Ovary (tissue), 7 donors: ENCODE measurements at regions not wholly inside any gene's neighbourhood (a gene's known extent, or its start where the extent isn't known, plus 50 kb on each side); places are given as distances from the start of the nearest gene placed in this dataset.

Source experiments
- DNase-seq, 5 donors: peaks; one replicate each; pipeline ENCODE4 v3.0.0-alpha.2; 2019 to 2020
- H3K27ac ChIP-seq, 2 donors: fragments of 200-600 bp; one replicate each; pipeline versions ENCODE4 v1.5.1 to v1.8.0; 2019 to 2022
- H3K27me3 ChIP-seq: fragments of 200-600 bp; one replicate; pipeline ENCODE4 v1.8.0; 2022
- H3K36me3 ChIP-seq: fragments of 200-600 bp; sonication (generic); one replicate; pipeline ENCODE4 v1.5.1; 2019
- H3K4me1 ChIP-seq: one replicate; pipeline ENCODE4 v1.8.1; 2013; ENCODE audit warnings: mild to moderate bottlenecking, moderate library complexity; ENCODE audit not compliant: insufficient read depth
- H3K4me3 ChIP-seq: fragments of 200-600 bp; sonication (generic); one replicate; pipeline ENCODE4 v1.5.1; 2017
- H3K9me3 ChIP-seq, 2 donors: fragments of 200-600 bp in 1 of 2; sonication (generic) in 1 of 2; one replicate each; pipeline versions ENCODE4 v1.5.1 to v1.8.1; 2013 to 2019; ENCODE audit warnings: mild to moderate bottlenecking in 1 of 2, moderate library complexity in 1 of 2
- EP300 ChIP-seq: sonication (generic); formaldehyde crosslinking; IDR thresholded peaks from one replicate; pipeline ENCODE4 v1.6.1; 2017; ENCODE audit warnings: antibody characterized with exemption
- POLR2A ChIP-seq: fragments of 450-650 bp; IDR thresholded peaks from one replicate; pipeline ENCODE4 v1.6.1; 2017; ENCODE audit warnings: antibody characterized with exemption, mild to moderate bottlenecking, moderate library complexity
- WGBS, 3 donors: extraction: QIAGEN DNeasy Blood & Tissue Kit in 1 of 3; methylation state at CpG; one replicate each; pipeline versions ENCODE4 v1.1.5 to v1.1.7; 2013 to 2017; 5-methylcytosine and 5-hydroxymethylcytosine counted together
- intact Hi-C, 4 donors: fragments of 100-400 bp; cut with DNase I; formaldehyde crosslinking; loops; one replicate each; pipeline versions ENCODE4 v1.11.0 to v1.15.1; 2022 to 2023
- TF ChIP-seq, protein P1 (sequence below), 3 donors: fragments of 450-650 bp in 2 of 3; fragments of 200-600 bp in 1 of 3; IDR thresholded peaks; one replicate each; pipeline versions ENCODE4 v1.5.1 to v1.8.0; 2016 to 2022; ENCODE audit warnings: antibody characterized with exemption in 3 of 3, mild to moderate bottlenecking in 1 of 3
- donor health status: DM: no; HTN: no; CAD: no; lungs with moderate emphysema.
- donor health status: DM: no; HTN: no; CAD: no.
- donor health status: Bipolar disorder and iron deficiency.
- donor health status: DM: no; HTN: no; CAD: no.
- donor health status: DM: yes; HTN: yes; CAD: no.

DNA sequence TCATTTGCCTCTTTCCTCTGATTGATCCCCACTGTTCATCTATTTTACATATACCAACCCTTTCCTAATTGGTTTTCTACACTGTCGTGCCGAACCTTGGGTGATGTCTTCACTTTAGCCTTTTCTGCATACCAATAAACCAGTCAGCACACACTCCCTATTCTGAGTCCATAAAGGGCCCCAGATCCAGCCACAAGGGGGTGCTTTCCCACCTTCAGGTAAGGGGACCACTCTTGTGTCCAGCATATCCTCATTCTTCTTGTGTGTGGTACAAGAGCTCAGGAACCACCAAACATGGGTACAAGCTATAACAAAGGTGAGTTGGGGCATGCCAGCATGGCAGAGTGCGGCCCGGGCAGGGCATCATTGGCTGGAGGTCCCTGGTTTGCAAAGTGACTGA, 859.8 kb downstream of the FSCB start:
- no peak for DNase-seq
- WGBS, 3 donors = 80 to 96% (median 94%) methylated on average over 4 of the region's 4 CpGs
- Histone ChIP-seq H3K4me1 (no peaks in the 10 kb centered on the region), H3K27ac (no peak overlapping the region), H3K4me3 (no peak overlapping the region), H3K27me3 (no peaks in the 10 kb centered on the region), H3K36me3 (no peaks in the 10 kb centered on the region), H3K9me3 (no peaks in the 10 kb centered on the region)
- intact Hi-C loops = no loop called here
- TF ChIP-seq POLR2A (no peak), EP300 (no peak)
- TF ChIP-seq, protein P1, sequence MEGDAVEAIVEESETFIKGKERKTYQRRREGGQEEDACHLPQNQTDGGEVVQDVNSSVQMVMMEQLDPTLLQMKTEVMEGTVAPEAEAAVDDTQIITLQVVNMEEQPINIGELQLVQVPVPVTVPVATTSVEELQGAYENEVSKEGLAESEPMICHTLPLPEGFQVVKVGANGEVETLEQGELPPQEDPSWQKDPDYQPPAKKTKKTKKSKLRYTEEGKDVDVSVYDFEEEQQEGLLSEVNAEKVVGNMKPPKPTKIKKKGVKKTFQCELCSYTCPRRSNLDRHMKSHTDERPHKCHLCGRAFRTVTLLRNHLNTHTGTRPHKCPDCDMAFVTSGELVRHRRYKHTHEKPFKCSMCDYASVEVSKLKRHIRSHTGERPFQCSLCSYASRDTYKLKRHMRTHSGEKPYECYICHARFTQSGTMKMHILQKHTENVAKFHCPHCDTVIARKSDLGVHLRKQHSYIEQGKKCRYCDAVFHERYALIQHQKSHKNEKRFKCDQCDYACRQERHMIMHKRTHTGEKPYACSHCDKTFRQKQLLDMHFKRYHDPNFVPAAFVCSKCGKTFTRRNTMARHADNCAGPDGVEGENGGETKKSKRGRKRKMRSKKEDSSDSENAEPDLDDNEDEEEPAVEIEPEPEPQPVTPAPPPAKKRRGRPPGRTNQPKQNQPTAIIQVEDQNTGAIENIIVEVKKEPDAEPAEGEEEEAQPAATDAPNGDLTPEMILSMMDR (IDR thresholded peaks at IDR 0.05) = no peak

DNA sequence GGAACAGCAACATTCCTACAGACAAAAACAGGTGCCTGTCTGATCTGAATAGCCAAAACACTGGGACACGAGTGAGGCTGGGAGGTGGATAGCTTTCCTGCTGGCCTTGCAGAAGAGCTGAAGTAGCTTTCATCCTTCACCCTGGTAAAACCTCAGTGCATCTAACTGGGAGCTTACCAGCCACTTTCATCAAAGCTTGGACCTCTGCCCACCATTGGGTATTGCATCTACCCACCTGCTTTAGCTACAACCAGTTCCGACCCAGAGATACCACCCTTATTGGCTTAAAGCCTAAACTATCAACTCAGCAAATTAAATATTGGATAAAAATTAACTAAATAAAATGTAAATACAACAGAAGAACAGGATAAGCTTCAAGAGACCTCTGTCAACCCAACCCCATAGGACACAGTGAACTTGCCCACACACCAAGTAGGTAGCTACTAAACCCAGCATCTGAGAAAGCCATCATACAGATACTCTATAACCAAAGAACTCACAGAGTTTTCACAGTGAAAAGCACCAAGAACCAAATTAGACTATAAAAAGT, 866.3 kb downstream of the FSCB start:
- H3K4me1 ChIP-seq = no peaks in the 10 kb centered on the region
- H3K4me3 ChIP-seq = no peak overlapping the region
- TF ChIP-seq EP300 (no peak), POLR2A (no peak)
- TF ChIP-seq, protein P1 (IDR thresholded peaks at IDR 0.05) = no peak
- 90 to 95% (median 94%) methylated on average over 2 of the region's 2 CpGs for WGBS, 3 donors
- H3K27ac ChIP-seq = no peak overlapping the region
- intact Hi-C loops = no loop called here
- no peaks in the 10 kb centered on the region for H3K9me3 ChIP-seq
- no peak for DNase-seq
- H3K36me3 ChIP-seq = no peaks in the 10 kb centered on the region
- no peaks in the 10 kb centered on the region for H3K27me3 ChIP-seq

DNA sequence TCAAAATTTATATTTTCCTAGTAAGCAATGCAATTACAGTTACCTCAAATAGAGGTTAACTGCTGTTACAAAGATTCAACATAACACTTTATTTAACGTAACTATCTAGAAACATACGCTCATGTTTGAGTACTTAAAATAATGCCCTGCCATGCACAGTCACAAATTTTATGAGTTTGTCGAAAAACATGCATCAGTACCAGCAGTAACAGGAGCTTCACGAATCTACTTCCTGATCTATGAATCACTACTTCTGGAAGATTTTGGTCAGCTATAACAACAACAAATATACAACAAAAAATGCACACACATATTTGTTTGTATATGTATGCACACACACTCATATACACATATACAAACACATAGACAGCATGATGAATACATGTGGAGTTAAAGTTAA, 881.8 kb downstream of the FSCB start:
- Histone ChIP-seq H3K9me3 (no peaks in the 10 kb centered on the region), H3K27me3 (no peaks in the 10 kb centered on the region), H3K4me1 (no peaks in the 10 kb centered on the region), H3K4me3 (no peak overlapping the region), H3K36me3 (no peaks in the 10 kb centered on the region), H3K27ac (no peak overlapping the region)
- intact Hi-C loops = no loop called here
- DNase-seq = no peak
- TF ChIP-seq POLR2A = no peak
- TF ChIP-seq EP300 = no peak
- TF ChIP-seq, protein P1 (IDR thresholded peaks at IDR 0.05) = no peak
- 86% methylated on average over 4 of the region's 4 CpGs for WGBS, 3 donors

DNA sequence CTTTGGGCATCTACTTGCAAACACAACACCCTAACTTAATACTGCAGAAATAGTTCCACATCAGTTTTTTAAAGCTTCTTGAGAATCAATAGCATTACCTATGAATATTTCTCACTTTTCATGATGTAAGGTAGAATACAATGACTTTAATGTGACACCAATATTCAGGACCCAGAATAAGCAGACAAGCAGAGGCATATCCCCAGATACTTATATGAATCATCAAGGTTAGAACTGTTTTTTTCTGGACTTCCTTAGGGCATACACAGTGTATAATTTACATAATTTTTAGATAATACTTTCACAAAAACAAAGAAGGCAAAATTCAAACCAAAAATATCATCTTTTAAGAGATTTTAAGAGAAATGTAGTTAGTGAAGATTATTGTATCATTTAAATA, 885.8 kb downstream of the FSCB start:
- Histone ChIP-seq H3K9me3 (no peaks in the 10 kb centered on the region), H3K4me1 (no peaks in the 10 kb centered on the region), H3K36me3 (no peaks in the 10 kb centered on the region), H3K27ac (no peak overlapping the region), H3K4me3 (no peak overlapping the region), H3K27me3 (no peaks in the 10 kb centered on the region)
- intact Hi-C loops = no loop called here
- TF ChIP-seq EP300 (no peak), POLR2A (no peak)
- TF ChIP-seq, protein P1 (IDR thresholded peaks at IDR 0.05) = no peak
- no peak for DNase-seq
